Naive B cell (primary cell): ENCODE measurements at regions not wholly inside any gene's neighbourhood (a gene's known extent, or its start where the extent isn't known, plus 50 kb on each side); places are given as distances from the start of the nearest gene placed in this dataset.
A peak's percentile ranks its signal among the peaks of the same experiment; 100 is the strongest.

Experiments used
- ATAC-seq, 2 donors: fragments of 150-1000 bp; cut with Tn5 transposase; 2 replicates each; pipeline ENCODE4 v1.10.0; 2021; ENCODE audit warnings: low read depth in 2 of 2, mild to moderate bottlenecking in 2 of 2, moderate library complexity in 2 of 2
- DNase-seq: peaks from one replicate; pipeline ENCODE4 v3.0.0; 2022
- H3K27ac Mint-ChIP-seq, 6 donors: one replicate each; pipeline ENCODE4 v1.8.0; 2020 to 2022; ENCODE audit warnings: mild to moderate bottlenecking in 6 of 6, mixed read lengths in 6 of 6, moderate library complexity in 5 of 6, inconsistent platforms in 2 of 6
- H3K27me3 Mint-ChIP-seq, 3 donors: one replicate each; pipeline ENCODE4 v1.8.0; 2021 to 2022; ENCODE audit warnings: mixed read lengths in 3 of 3, mild to moderate bottlenecking in 1 of 3
- H3K36me3 Mint-ChIP-seq, 2 donors: one replicate each; pipeline ENCODE4 v1.8.0; 2020 to 2022; ENCODE audit warnings: mixed read lengths in 2 of 2, inconsistent platforms in 1 of 2, mild to moderate bottlenecking in 1 of 2
- H3K4me1 Mint-ChIP-seq, 3 donors: one replicate each; pipeline ENCODE4 v1.8.0; 2020 to 2022; ENCODE audit warnings: mixed read lengths in 3 of 3, inconsistent platforms in 1 of 3, mild to moderate bottlenecking in 1 of 3, moderate library complexity in 1 of 3
- H3K4me3 Mint-ChIP-seq, 8 donors: one replicate each; pipeline ENCODE4 v1.8.0; 2020 to 2022; ENCODE audit warnings: mild to moderate bottlenecking in 8 of 8, mixed read lengths in 8 of 8, moderate library complexity in 8 of 8, inconsistent platforms in 2 of 8
- H3K9me3 Mint-ChIP-seq, 7 donors: one replicate each; pipeline ENCODE4 v1.8.0; 2020 to 2022; ENCODE audit warnings: mixed read lengths in 7 of 7, mild to moderate bottlenecking in 5 of 7, inconsistent platforms in 2 of 7, moderate library complexity in 1 of 7

DNA sequence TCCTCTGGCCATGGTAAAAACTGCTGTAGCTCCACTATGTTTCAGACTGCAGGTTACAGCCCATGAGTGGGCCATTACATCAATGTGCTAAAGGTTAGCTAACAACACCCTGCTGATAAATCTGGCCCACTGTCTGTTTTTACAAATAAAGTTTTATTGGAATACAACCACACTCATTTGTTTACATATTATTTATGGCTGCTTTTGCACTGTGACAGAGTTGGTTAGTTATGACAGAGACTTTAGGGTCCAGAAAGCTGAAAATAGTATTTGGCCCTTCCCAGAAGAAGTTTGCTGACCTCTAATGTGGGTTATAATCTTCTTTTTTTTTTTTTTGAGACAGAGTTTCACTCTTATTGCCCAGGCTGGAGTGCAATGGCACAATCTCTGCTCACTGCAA, 134.2 kb upstream of the PWP1 start:
- no peak overlapping the region for H3K4me3 Mint-ChIP-seq
- H3K36me3 Mint-ChIP-seq: peaks cover 0 to 8% of the 10 kb centered on the region in 2 donors
- ATAC-seq (no peak), DNase-seq (no peak)
- peaks cover 4 to 19% (median 14%) of the 10 kb centered on the region in 7 donors for H3K9me3 Mint-ChIP-seq
- no peak overlapping the region for H3K27ac Mint-ChIP-seq
- peaks cover 8 to 12% (median 11%) of the 10 kb centered on the region in 3 donors for H3K4me1 Mint-ChIP-seq
- no peaks in the 10 kb centered on the region for H3K27me3 Mint-ChIP-seq

DNA sequence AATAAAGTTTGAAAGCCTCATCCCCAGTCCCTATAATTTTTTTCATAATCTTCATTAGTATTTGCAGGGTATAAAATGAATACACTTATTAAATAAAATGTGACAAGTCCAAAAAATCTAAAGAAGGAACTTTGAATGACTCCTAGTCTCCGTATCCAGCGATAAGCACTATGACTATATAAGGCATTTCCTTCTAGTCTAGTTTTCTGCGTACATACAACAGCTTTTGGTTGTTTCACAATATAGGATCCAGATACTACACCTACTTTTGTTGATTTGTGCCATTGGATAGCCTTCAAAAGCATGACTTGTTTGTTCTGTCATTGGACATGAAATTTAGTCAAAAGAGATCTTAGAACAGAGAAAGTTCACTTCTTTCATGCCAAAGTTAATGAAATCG, 133.3 kb upstream of the PWP1 start:
- DNase-seq (no peak), ATAC-seq (no peak)
- Mint-ChIP-seq H3K4me3 (no peak overlapping the region), H3K27me3 (no peaks in the 10 kb centered on the region), H3K27ac (no peak overlapping the region), H3K36me3 (peaks cover 0 to 1% of the 10 kb centered on the region in 2 donors), H3K9me3 (peaks cover 4 to 18% (median 14%) of the 10 kb centered on the region in 7 donors), H3K4me1 (peaks cover 2 to 5% (median 4%) of the 10 kb centered on the region in 3 donors)

DNA sequence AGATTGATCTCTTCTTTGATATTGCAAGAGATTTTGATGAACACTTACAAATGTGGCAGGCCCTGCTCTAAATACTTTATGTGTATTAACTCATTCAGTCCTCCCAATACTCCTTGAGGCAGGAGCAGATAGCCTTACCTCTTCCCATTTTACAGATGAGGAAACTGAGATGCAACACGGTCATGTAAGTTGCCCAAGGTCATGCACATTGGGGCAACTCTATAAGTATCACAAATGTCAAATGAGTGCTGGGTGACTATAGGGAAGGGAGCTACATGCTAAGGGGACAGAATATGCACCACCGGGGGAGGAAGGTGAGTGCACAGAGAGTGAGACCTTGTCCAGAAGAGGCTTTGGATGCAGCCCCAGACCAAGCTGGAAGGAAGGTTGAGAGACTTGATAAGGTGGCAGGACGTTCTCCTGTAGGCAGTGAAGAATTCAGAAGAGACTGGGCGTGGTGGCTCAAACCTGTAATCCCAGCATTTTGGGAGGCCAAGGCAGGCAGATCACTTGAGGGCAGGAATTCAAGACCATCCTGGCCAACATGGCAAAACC, 132.3 kb upstream of the PWP1 start:
- no peaks in the 10 kb centered on the region for H3K4me1 Mint-ChIP-seq
- no peak overlapping the region for H3K4me3 Mint-ChIP-seq
- H3K27ac Mint-ChIP-seq: peak overlapping the region in 1 of 6 donors; percentile 78
- ATAC-seq (no peak), DNase-seq (no peak)
- no peaks in the 10 kb centered on the region for H3K36me3 Mint-ChIP-seq
- H3K27me3 Mint-ChIP-seq: no peaks in the 10 kb centered on the region
- peaks cover 0 to 15% (median 12%) of the 10 kb centered on the region in 7 donors for H3K9me3 Mint-ChIP-seq

DNA sequence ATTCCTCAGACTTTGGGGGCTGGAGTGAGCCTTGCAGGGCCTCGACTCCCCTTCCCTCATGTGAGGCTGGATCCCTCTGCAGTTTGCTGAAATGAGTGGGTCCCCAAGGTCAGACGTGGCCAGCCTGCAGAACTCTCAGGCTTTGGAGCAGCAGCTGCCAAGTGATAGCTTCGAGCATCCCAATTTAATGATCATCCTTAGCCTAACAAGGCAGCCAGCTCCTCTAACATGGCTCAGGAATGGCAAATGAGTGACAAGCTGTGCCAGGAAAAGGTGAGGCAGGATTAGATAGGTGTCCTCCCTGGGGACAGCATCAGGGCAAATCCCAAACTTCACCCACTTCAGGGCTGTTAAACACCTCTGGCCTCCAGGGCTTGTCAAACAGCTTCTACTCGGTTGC, 130.7 kb upstream of the PWP1 start:
- Mint-ChIP-seq H3K27me3 (no peaks in the 10 kb centered on the region), H3K36me3 (no peaks in the 10 kb centered on the region), H3K9me3 (peaks cover 0 to 2% (median 0%) of the 10 kb centered on the region in 7 donors), H3K27ac (no peak overlapping the region), H3K4me1 (no peaks in the 10 kb centered on the region), H3K4me3 (no peak overlapping the region)
- ATAC-seq (no peak), DNase-seq (no peak)

DNA sequence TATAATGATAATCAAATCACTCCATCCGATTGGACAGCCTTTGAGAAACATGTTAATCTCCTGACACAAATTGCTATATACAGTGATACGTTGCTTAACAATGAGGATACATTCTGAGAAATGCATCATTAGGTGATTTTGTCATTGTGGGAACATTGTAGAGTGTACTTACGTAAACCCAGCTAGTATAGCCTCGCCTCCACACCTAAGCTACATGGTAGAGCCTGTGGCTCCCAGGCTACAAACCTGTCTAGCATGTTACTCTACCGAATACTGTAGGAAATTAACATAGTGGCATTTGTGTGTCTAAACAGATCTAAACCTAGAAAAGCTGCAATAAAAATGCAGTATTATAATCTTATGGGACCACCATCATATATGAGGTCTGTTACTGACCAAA, 128.6 kb upstream of the PWP1 start:
- Mint-ChIP-seq H3K4me1 (no peaks in the 10 kb centered on the region), H3K27me3 (no peaks in the 10 kb centered on the region), H3K9me3 (no peaks in the 10 kb centered on the region), H3K4me3 (no peak overlapping the region), H3K36me3 (no peaks in the 10 kb centered on the region), H3K27ac (no peak overlapping the region)
- ATAC-seq (no peak), DNase-seq (no peak)

DNA sequence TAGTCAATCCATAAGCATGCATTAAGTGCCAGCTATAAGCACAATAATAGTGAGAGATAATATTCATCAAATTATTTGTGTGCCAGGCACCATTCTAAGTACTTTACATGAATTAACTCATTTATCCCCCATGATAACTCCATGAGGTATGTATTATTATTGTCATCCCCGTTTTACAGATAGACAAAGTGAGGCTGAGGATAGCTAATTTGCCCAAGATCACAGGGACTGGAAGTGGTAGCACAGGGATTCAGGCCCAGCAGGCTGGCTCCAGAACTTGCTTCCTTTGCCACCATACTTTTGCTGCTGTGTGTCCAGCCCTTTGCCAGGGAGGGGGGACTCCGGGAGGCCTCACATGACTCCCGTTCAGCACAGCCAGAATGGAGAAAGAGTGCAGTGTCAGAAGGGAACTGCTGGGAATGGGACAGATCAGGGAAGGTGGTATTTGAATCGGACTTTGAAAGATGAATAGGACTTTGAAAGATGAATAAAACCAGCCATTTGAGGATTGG, 128.0 kb upstream of the PWP1 start:
- no peak overlapping the region for H3K4me3 Mint-ChIP-seq

DNA sequence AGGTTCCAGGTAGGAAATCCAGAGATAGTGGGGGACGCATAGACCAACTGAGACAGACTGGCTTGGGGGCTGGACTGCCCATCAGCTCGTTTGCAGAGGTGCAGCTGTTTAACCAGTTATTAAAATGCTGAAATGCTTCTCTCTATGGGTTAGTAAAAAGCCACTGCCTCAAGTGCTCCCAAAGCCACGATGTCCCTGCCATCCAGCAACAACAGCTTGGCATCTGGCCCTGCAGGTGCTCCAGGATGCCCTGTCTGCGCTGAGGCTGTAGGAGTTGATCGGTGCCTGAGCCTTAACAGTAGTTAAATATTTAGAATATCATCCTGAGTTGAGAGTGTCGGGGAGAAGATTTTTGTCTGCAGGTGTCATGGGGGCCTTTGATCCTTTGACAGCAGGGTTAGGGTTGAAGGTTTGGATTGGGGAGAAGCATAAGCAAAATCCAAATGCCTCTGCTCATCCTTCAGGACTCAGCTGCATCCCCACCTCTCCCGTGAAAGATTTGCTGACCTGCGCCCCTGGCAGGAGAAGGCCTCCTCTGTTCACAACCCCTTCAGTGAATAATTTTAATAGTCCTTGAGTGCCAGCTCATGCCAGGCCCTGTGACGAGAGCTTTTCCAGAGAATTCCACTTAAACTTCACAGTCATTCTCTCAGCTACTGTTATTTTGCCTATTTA, 127.3 kb upstream of the PWP1 start:
- Mint-ChIP-seq H3K27ac (no peak overlapping the region), H3K36me3 (no peaks in the 10 kb centered on the region), H3K4me1 (peaks cover 0 to under 1% (median 0%) of the 10 kb centered on the region in 3 donors), H3K9me3 (no peaks in the 10 kb centered on the region), H3K27me3 (no peaks in the 10 kb centered on the region), H3K4me3 (no peak overlapping the region)
- DNase-seq: no peak
- ATAC-seq: no peak

More for the DNA sequence above, 128.0 kb upstream of the PWP1 start:
- no peaks in the 10 kb centered on the region for H3K9me3 Mint-ChIP-seq
- H3K27ac Mint-ChIP-seq: no peak overlapping the region
- ATAC-seq: no peak
- H3K4me1 Mint-ChIP-seq: no peaks in the 10 kb centered on the region
- H3K27me3 Mint-ChIP-seq: no peaks in the 10 kb centered on the region
- no peaks in the 10 kb centered on the region for H3K36me3 Mint-ChIP-seq
- DNase-seq: no peak

DNA sequence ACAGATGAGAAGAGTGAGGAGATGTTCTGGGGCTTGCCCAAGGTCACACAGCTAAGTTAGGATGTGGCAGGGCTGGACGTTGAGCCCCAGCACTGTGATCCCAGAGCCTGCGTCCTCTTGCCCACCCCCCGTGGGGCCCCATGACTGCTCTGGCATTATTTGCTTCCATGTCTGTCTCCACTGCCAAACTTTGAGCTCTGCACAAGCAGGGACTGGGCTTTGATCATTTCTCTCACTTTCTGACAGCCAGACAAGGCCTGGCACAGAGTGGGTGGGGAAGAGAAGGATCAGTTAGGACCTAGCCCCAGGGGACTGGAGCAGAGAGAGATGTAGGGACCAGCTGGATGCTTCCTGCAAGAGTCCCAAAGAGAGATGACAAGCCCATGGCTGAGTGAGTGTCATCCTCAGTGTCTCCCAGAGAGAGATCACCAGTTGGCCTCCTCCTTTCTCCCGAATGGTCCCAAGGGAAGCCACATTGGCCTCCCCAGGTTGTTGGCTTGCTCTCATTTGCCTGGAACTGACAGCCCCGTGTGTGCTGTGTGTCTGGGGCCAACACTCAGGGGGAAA, 126.7 kb upstream of the PWP1 start:
- peaks cover 0 to 4% (median 0%) of the 10 kb centered on the region in 3 donors for H3K4me1 Mint-ChIP-seq
- no peak for DNase-seq
- H3K36me3 Mint-ChIP-seq: no peaks in the 10 kb centered on the region
- H3K27me3 Mint-ChIP-seq: no peaks in the 10 kb centered on the region
- H3K27ac Mint-ChIP-seq: peak overlapping the region in 1 of 6 donors; percentile 15
- no peak for ATAC-seq
- no peak overlapping the region for H3K4me3 Mint-ChIP-seq
- no peaks in the 10 kb centered on the region for H3K9me3 Mint-ChIP-seq

DNA sequence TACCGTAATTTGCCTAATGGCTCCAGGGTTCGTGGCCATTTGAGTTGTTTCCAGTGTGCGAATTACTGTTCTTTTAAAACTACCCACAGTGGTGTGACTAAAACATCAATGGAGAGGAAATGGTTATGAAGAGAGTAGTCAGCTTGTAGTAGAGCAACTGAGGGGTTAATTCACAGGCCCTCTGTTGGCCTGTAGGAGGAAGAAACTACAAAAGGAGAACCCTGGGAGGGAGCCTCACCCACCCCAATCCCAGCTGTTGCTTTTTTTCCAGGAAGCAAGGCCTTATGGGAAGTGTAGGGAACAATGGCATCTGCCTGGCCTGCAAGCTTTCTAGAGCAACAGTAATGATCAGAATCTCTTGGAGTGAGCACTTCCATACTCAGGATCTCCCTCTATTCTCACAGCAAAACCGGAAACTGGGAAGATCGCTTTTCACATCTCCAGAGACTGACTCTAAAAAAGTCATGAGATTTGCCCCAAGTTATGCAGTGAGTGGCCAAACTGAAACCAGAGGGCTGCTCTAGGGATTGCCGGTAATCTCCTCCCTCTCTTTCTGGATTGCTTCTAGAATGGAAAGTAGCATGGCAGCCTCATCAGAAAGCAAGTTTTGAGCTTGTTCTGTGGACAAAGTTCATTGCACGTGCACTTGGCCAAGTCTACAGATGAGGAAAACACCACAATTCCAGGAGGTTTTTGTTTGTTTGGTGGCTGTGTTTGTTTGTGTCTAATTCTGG, 125.3 kb upstream of the PWP1 start:
- peak overlapping the region in 2 of 6 donors; percentile 31 to 61 for H3K27ac Mint-ChIP-seq

DNA sequence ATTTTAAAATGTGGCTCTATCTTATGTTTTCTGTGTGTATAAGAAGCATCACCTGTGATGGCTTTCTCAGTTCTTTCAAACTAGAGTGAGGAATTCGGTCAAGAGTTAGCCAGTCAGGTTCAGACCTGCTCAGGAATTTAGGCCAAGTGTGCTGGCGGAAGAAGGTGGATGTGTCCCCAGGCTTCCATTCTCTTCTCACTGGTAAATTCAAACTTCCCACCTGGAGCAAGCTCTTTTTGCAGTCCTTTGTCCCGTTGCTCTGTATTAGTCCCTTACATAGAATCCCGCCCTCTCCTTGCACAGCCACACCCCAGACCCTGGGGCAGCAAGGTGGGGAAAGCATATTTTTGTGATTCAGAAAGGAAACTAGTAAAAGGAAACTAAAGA, 124.7 kb upstream of the PWP1 start:
- H3K36me3 Mint-ChIP-seq: no peaks in the 10 kb centered on the region
- peaks cover under 1 to 10% (median 3%) of the 10 kb centered on the region in 3 donors for H3K4me1 Mint-ChIP-seq
- peak overlapping the region in 2 of 6 donors; percentile 23 to 61 for H3K27ac Mint-ChIP-seq
- ATAC-seq (no peak), DNase-seq (no peak)
- H3K4me3 Mint-ChIP-seq: no peak overlapping the region
- H3K27me3 Mint-ChIP-seq: no peaks in the 10 kb centered on the region
- H3K9me3 Mint-ChIP-seq: no peaks in the 10 kb centered on the region

More for the DNA sequence above, 125.3 kb upstream of the PWP1 start:
- Mint-ChIP-seq H3K9me3 (no peaks in the 10 kb centered on the region), H3K4me3 (no peak overlapping the region), H3K36me3 (no peaks in the 10 kb centered on the region), H3K27me3 (no peaks in the 10 kb centered on the region), H3K4me1 (peaks cover 0 to 7% (median 3%) of the 10 kb centered on the region in 3 donors)
- no peak for DNase-seq
- ATAC-seq: no peak

DNA sequence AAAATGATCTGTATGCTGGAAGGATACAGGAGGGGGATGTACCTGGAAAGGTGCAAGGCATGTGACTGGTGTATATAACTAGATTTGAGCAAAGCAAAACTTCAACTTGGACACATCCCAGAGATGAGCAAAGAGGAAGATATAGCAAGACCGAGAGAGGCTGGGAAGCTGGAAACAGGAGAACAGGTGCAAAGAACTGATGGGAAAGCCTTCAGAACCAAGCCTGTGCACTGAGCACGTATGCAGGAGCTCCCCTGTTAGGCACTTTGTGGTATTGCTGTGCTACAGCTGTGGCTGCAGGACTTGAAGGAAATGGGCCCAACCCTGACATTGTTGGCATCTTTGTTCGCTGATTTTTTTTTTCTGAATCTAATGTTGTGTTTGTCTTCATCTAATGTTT, 120.7 kb upstream of the PWP1 start:
- H3K4me1 Mint-ChIP-seq: peaks cover 3 to 18% (median 10%) of the 10 kb centered on the region in 3 donors
- ATAC-seq (no peak), DNase-seq (no peak)
- H3K27ac Mint-ChIP-seq: peak overlapping the region in 2 of 6 donors; percentile 27 to 78
- H3K9me3 Mint-ChIP-seq: no peaks in the 10 kb centered on the region
- H3K4me3 Mint-ChIP-seq: no peak overlapping the region
- H3K36me3 Mint-ChIP-seq: no peaks in the 10 kb centered on the region
- H3K27me3 Mint-ChIP-seq: no peaks in the 10 kb centered on the region

DNA sequence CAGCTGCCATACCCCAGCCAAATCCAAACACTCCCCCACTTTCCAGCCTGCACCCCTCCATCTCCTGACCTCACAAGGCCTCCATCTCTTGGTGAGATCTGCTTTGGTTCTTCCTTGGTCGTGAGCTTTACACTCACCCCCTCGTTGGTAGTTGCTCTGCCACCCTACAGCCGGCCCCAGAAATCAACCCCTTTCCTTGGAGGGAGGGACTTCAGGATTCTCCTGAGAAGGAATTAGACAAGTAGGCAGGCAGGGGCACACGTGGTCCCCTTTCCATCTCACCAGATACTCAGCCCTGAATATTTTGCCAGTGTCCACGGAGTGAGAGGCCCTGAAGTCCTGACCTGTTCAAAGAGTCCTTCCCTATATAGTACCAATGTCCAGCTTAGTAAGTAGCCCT, 120.0 kb upstream of the PWP1 start:
- Mint-ChIP-seq H3K4me3 (peak overlapping the region in 2 of 8 donors; percentile 1 to 22), H3K9me3 (no peaks in the 10 kb centered on the region), H3K27me3 (no peaks in the 10 kb centered on the region), H3K27ac (peak overlapping the region in 4 of 6 donors; percentile 20 to 63 (median 40)), H3K36me3 (no peaks in the 10 kb centered on the region), H3K4me1 (peaks cover 3 to 18% (median 10%) of the 10 kb centered on the region in 3 donors)
- no peak for DNase-seq
- ATAC-seq: no peak

DNA sequence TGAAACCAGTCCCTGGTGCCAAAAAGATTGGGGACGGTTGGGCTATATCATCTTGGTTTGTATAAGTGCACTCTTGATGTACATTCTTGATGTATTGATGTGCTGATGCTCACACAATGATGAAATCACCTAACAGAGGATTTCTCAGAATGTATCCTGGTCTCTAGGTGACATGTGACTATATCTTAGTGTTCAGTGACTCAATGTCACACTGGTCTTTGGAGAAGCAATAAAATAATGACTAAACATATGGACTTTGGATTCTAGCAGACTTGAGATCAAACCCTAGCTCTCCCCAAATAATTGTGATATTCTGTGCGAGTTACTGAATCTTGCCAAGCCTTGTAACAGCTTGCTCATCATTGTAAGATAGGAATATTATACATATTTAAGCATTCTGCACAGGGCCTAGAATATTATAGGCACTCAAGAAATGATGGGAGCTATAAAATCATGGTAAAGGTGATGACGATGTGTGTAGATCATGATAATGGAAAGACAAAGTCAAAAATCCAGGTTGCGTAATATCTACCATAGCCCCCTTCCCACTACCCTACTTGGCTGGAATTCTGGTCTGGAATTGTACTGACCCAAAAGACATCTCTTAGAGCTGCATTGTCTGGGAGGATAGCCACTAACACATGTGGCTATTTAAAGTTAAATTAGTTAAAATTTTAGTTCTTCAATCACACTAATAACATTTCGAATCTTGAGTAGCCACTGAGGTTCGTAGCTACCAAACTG, 117.6 kb upstream of the PWP1 start:
- H3K27ac Mint-ChIP-seq: no peak overlapping the region
- H3K4me1 Mint-ChIP-seq: peaks cover 3 to 18% (median 10%) of the 10 kb centered on the region in 3 donors
- no peaks in the 10 kb centered on the region for H3K36me3 Mint-ChIP-seq
- no peaks in the 10 kb centered on the region for H3K9me3 Mint-ChIP-seq
- ATAC-seq: no peak
- no peak overlapping the region for H3K4me3 Mint-ChIP-seq
- DNase-seq: no peak
- H3K27me3 Mint-ChIP-seq: no peaks in the 10 kb centered on the region
